Activated naive CD4-positive, alpha-beta T cell treated with anti-CD3 and anti-CD28 coated beads, Interleukin-2, amount 50 U/mL, for 16 hours (primary cell): ENCODE measurements at regions not wholly inside any gene's neighbourhood (a gene's known extent, or its start where the extent isn't known, plus 50 kb on each side); places are given as distances from the start of the nearest gene placed in this dataset.
"Not testable (repeated sequence)": the region's sequence is repeated elsewhere in the genome, so short reads cannot be mapped to it uniquely, and the experiment has no call there.

ENCODE experiments used
- DNase-seq: peaks from one replicate; pipeline ENCODE4 v3.0.0-alpha.2; 2020

DNA sequence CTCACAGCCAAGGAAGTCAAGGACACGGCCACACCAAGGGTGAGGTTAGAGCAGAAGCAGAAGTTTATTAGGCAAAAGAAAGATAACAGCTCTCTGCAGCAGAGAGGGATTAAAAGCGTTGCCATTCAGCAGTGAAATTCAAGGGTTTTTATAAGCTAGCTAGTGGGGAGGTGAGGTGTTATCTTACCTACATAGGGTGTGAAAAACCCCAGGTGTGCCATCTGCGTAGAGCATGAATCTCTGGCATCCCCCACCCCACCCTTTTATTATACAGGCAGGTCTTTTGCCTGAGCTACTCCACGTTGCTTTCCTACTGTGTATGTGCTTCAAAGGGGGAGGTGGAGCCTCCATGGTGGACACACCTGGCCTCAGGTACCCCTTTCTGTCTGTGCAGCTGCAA, 135.4 kb downstream of the ARHGAP11B start:
- DNase-seq: not testable (repeated sequence)

GRCh38 chr15:30769390-30770124, 134.2 kb upstream of the FAN1 start:
- not testable (repeated sequence) for DNase-seq

- no peak for DNase-seq
Observed at GRCh38 chr15:30770759-30771158, 133.0 kb upstream of the FAN1 start.

DNA sequence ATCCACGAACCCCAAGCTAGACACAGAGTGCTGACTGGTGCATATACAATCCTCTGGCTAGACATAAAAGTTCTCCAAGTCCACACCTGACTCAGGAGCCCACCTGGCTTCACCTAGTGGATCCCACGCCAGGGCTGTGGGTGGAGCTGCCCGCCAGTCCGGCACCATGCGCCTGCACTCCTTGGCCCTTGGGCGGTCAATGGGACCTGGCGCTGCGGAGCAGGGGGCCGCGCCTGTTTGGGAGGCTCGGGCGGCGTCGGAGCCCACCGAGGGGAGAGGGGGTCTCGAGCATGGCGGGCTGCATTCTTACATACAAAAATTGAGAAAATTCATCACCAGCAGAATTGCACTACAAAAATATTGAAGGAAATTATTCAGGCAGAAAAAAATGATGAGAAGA, 120.7 kb upstream of the FAN1 start:
- DNase-seq: no peak

GRCh38 chr15:30788595-30788994, 115.1 kb upstream of the FAN1 start:
- DNase-seq: no peak

GRCh38 chr15:30791239-30792175, 112.2 kb upstream of the FAN1 start:
- no peak for DNase-seq

DNA sequence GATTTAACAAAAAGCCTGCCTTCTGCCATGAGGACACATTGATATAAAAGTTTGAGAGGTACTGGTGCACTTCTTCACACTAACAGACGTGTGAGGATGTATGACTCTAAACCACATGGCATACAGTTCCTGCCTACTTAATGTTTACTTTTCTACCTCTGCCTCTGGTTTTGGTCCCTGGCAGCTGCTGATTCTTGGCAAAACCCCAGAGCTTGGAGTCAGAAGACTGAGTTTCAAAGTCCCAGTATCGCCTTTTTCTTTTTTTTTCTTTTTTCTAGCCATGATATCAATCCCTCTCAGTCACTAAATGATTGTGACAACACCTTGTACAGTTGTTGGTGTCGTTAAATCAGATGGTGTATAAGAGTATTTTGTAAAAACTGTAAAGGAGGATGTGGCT, 110.9 kb upstream of the FAN1 start:
- DNase-seq: not testable (repeated sequence)

- DNase-seq: no peak
Observed at GRCh38 chr15:30794388-30794787, 109.3 kb upstream of the FAN1 start.

DNA sequence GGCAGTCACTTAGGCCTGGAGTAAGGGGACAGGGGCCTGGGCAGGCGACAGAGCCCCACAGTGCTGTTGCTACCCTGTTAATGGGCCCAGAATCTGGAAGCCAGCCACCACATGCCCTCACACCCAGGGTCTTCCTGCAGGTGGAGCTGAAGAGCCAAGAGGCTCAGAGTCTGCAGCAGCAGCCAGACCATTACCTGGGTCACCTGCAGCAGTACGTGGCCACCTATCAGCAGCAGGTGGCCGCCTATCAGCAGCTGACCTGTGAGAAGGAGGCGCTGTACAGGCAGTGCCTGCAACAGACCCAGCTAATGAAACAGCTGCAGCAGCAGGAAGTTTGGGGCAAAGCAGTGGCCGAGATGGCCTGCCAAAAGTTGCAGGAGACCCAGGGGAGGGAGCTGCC, 104.2 kb upstream of the FAN1 start:
- DNase-seq: not testable (repeated sequence)

DNA sequence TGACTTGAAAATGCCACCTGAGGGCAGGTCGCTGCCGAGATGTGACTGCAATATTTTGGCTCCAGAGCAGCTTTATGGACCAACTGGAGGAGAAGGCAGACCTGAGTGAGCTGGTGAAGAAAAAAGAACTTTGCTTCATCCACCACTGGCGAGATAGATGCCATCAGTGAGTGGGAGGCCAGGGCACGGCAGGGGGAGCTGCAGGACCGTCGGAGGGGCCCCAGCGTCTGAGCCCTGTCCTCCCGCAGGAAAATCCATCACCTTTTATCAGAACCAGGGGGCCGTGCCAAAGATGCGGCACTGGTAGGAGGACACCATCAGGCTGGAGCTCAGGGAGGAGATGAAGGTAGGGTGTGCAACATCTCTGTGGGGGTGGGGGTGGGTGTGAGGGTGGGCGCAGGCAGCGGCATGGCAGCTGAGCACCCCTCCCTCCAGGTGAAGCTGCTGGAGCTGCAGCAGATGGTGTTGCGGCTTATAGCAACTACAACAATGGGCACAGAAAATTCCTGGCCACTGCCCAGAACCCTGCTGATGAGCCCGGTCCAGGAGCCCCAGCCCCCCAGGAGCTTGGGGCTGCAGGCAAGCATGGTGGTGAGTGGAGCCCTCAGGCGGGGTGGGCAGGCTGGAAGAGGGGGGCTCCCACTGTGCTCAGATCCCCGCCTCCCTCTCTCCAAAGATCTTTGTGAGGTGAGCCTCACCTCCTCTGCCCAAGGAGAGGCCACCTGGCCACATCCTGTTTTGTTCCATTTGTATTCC, 102.4 kb upstream of the FAN1 start:
- not testable (repeated sequence) for DNase-seq

DNA sequence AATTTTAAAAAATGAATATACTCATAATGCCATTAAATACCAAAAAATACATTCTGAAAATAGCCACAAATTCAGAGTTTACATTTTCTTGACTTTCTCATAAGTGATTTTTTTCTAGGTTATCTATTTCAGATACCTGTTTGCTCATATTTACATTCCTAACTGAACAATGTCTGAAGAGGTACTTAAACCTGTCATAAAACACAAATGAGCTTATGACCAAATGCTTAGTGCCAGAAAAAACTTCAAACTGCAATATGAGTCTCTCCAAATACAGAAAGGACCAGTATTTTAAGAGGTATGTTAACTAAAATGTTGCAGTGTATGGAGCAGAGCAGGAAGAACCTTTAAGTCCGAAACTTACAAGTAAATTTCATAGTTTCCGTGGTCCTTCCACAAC, 101.7 kb upstream of the FAN1 start:
- not testable (repeated sequence) for DNase-seq

DNA sequence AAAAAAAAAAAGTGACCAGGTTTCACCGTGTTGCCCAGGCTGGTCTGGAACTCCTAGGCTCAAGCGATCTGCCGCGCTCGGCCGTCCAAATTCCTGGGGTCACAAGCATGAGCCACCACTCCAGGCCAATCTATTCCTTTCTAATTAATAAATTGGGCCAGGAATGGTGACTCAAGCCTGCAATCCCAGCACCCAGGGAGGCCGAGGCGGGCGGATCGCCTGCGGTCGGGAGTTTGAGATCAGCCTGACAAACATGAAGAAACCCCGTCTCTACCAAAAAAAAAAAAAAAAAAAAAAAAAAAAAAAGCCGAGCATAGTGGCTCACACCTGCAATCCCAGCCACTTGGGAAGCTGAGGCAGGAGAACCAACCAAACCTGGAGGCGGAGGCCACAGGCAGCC, 100.0 kb upstream of the FAN1 start:
- not testable (repeated sequence) for DNase-seq

GRCh38 chr15:30816430-30816829, 87.3 kb upstream of the FAN1 start:
- no peak for DNase-seq

GRCh38 chr15:30823068-30823813, 80.5 kb upstream of the FAN1 start:
- peak; percentile 41 for DNase-seq

- DNase-seq: no peak
Observed at GRCh38 chr15:30824518-30825195, 79.1 kb upstream of the FAN1 start.

DNA sequence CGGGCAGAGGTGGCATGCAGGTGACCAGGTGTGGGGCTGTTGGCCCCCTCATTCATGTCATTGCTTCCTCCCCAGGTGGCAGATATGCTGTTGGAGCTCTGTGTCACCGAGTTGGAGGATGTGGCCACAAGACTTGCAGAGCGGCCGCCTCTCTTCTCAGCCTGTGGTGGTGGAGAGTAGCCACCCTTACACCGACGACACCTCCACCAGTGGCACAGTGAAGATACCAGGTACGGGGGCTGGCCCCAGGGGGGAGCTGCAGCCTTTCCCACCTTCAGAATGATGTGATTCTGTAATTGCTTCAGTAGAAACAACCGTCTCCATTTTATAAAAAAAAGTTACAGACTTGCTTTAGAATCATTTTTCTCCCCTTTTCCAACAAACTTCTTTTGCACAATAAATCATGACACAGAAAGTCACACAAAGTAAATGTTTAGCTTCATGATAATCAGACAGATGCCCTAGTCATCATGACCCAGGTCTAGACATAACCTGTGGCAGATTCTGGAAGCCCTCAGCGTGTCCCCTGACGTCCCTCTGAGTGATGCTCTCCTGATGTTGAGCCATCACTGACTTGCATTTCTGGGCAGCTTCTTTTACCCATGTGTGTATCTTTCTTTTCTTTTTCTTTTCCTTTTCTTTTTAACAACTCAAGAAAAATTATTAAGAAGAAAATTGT, 76.0 kb upstream of the FAN1 start:
- no peak for DNase-seq

DNA sequence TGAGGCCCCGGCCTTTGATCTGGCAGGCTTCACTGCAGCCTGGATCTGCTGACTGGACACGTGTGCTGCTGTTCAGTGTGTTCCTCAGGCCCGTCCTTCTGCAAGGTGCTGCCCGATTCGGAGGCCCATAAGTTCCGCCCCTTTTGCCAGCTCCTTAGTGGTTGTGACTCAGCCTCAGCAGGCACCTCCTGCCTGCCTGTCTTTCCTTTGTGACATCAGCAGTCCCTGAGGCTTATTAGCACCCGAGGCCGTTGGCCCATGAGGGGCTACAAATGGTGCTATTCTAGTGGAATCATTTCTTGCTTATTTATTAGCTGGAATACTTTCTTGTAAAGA, 75.4 kb upstream of the FAN1 start:
- not testable (repeated sequence) for DNase-seq

DNA sequence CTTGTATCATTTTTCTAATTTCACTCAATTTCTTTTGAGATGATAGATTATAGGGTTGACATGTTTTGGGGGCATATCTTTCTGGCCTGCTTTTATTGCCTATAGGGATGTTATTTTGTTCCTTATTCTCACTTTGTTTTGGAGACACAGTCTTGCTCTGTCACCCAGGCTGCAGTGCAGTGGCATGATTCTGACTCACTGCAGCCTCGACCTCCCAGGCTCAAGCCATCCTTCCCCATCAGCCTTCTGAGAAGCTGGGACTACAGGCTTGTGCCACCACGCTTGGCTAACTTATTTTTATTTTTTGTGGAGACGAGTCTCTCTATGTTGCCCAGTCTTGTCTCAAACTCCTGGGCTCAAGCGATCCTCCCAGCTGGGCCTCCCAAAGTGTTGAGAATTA, 72.8 kb upstream of the FAN1 start:
- no peak for DNase-seq

GRCh38 chr15:30833379-30833778, 70.3 kb upstream of the FAN1 start:
- peak; percentile 15 for DNase-seq

DNA sequence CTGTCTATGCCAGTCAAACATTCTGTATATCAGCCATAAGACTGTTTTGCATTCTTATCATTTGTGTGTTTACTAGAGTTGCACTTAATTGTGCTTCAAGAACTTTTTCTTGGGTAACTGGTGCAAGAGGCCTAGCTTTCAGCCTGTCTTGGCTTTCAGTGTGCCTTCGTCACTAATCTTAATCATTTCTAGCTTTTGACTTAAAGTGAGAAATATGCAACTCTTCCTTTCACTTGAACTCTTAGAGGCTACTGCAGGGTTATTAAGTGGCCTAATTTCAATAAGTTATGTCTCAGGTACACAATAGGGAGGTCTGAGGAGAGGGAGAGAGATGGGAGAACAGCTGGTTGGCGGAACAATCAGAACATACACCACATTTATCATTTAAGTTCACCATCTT, 62.1 kb upstream of the FAN1 start:
- DNase-seq: not testable (repeated sequence)

DNA sequence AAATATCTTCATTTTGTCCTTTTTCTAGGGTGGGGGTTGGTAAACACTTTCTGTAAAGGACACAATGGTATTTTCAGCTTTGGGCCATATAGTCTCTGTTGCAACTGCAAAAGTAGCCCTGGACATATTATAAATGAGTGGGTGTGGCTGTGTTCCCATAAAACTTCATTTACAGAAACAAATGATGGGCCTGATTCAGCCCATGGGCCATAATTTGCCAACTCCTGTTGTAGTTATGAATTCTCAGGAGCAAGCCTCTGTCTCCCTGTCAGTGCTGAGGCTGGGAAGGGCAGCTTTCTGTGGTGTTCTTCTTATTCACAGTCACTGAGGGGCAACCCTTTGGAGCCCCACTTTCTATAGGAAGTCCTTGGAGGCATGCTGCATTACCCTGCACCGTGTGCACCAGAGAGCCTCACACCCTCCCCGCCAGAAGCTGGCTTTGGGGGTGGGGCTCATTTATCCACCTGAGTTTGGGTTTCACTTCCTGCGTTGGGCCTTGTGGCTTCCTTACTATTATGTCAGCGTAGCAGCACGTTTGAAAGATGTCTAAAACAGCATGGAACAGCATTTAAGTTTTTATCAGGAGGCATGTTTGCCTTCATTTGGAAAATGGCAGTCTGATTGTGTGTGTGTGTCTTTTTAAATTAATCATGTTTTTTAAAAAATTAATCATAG, 60.8 kb upstream of the FAN1 start:
- DNase-seq: peak; percentile 26
